HEK293 (cell line): ENCODE measurements at regions not wholly inside any gene's neighbourhood (a gene's known extent, or its start where the extent isn't known, plus 50 kb on each side); places are given as distances from the start of the nearest gene placed in this dataset.
"Not testable (repeated sequence)": the region's sequence is repeated elsewhere in the genome, so short reads cannot be mapped to it uniquely, and the experiment has no call there.

Source experiments
- CTCF ChIA-PET: fragments of 350-600 bp; formaldehyde crosslinking; extraction: SDS; loops from one replicate; lab custom pipeline; 2021; ENCODE audit warnings: antibody characterized with exemption; lab: Yijun Ruan, JAX
- POLR2A ChIA-PET: fragments of 300-600 bp; formaldehyde crosslinking; extraction: SDS; loops from one replicate; lab custom pipeline; 2020; ENCODE audit warnings: antibody characterized with exemption, inconsistent platforms; lab: Yijun Ruan, JAX
- H3K27ac ChIP-seq: fragments of 200-500 bp; sonication (Bioruptor generic); 2 replicates; pipeline ENCODE4 v1.5.1; 2014; ENCODE audit warnings: low read depth, low read length, control low read depth, inconsistent platforms; ENCODE audit errors: extremely low read depth
- H3K36me3 ChIP-seq, 2 experiments: fragments of 200-500 bp in 1 of 2; sonication (Bioruptor generic) in 1 of 2; 1 replicate in 1 of 2; 2 replicates in 1 of 2; pipeline ENCODE4 v1.5.1; 2014 to 2017; ENCODE audit warnings: inconsistent platforms in 2 of 2, low read length in 2 of 2; ENCODE audit not compliant: control insufficient read depth in 2 of 2, insufficient read depth in 1 of 2
- H3K4me1 ChIP-seq: fragments of 200-500 bp; sonication (Bioruptor generic); 2 replicates; pipeline ENCODE4 v1.5.1; 2014; ENCODE audit warnings: mild to moderate bottlenecking, low read length, inconsistent platforms; ENCODE audit not compliant: control insufficient read depth, insufficient read depth
- H3K4me3 ChIP-seq: 2 replicates; pipeline ENCODE4 v1.5.1; 2011; ENCODE audit warnings: low read depth, mild to moderate bottlenecking, control low read depth, low read length, moderate library complexity
- H3K9me3 ChIP-seq: fragments of 200-500 bp; sonication (Bioruptor generic); 2 replicates; pipeline ENCODE4 v1.5.1; 2014; ENCODE audit warnings: low read depth, low read length, inconsistent platforms; ENCODE audit not compliant: control insufficient read depth, insufficient read depth
- BCL11A ChIP-seq: fragments of 450-650 bp; formaldehyde crosslinking; IDR thresholded peaks from 2 replicates; pipeline ENCODE4 v1.5.1; 2016; ENCODE audit warnings: low read depth, missing biosample characterization, missing genetic modification characterization
- BCL11B ChIP-seq: fragments of 450-650 bp; formaldehyde crosslinking; IDR thresholded peaks from 2 replicates; pipeline ENCODE4 v1.5.1; 2016; ENCODE audit warnings: low read depth, missing biosample characterization, missing genetic modification characterization
- GFI1B ChIP-seq: fragments of 450-650 bp; formaldehyde crosslinking; IDR thresholded peaks from 2 replicates; pipeline ENCODE4 v1.5.1; 2016; ENCODE audit warnings: missing biosample characterization, missing genetic modification characterization
- GLIS2 ChIP-seq: fragments of 450-650 bp; formaldehyde crosslinking; IDR thresholded peaks from 2 replicates; pipeline ENCODE4 v1.5.1; 2016; ENCODE audit warnings: missing biosample characterization, missing genetic modification characterization
- KLF9 ChIP-seq: fragments of 450-650 bp; formaldehyde crosslinking; IDR thresholded peaks from 2 replicates; pipeline ENCODE4 v1.5.1; 2016; ENCODE audit warnings: missing biosample characterization, missing genetic modification characterization, low read depth
- PRDM1 ChIP-seq: fragments of 450-650 bp; formaldehyde crosslinking; IDR thresholded peaks from 2 replicates; pipeline ENCODE4; 2016; ENCODE audit warnings: missing biosample characterization, missing genetic modification characterization
- SP7 ChIP-seq: fragments of 450-650 bp; formaldehyde crosslinking; IDR thresholded peaks from 2 replicates; pipeline ENCODE4 v1.5.1; 2016; ENCODE audit warnings: missing biosample characterization, missing genetic modification characterization
- ZBTB17 ChIP-seq: fragments of 450-650 bp; formaldehyde crosslinking; IDR thresholded peaks from 2 replicates; pipeline ENCODE4 v1.5.1; 2016; ENCODE audit warnings: missing biosample characterization, missing genetic modification characterization
- ZNF121 ChIP-seq: fragments of 450-650 bp; formaldehyde crosslinking; IDR thresholded peaks from 2 replicates; pipeline ENCODE4 v1.5.1; 2016; ENCODE audit warnings: missing biosample characterization, missing genetic modification characterization
- ZNF133 ChIP-seq: fragments of 450-650 bp; formaldehyde crosslinking; IDR thresholded peaks from 2 replicates; pipeline ENCODE4 v1.5.1; 2016; ENCODE audit warnings: missing biosample characterization, missing genetic modification characterization
- ZNF223 ChIP-seq: fragments of 450-650 bp; formaldehyde crosslinking; IDR thresholded peaks from 2 replicates; pipeline ENCODE4 v1.5.1; 2016; ENCODE audit warnings: missing biosample characterization, missing genetic modification characterization
- ZNF23 ChIP-seq: fragments of 450-650 bp; formaldehyde crosslinking; IDR thresholded peaks from 2 replicates; pipeline ENCODE4 v1.5.1; 2016; ENCODE audit warnings: missing biosample characterization, missing genetic modification characterization, borderline replicate concordance
- ZNF324 ChIP-seq: fragments of 450-650 bp; formaldehyde crosslinking; IDR thresholded peaks from 2 replicates; pipeline ENCODE4 v1.5.1; 2016; ENCODE audit warnings: missing biosample characterization, missing genetic modification characterization
- ZNF341 ChIP-seq: fragments of 450-650 bp; formaldehyde crosslinking; IDR thresholded peaks from 2 replicates; pipeline ENCODE4; 2016; ENCODE audit warnings: low read depth, missing biosample characterization, missing genetic modification characterization
- ZNF416 ChIP-seq: fragments of 450-650 bp; formaldehyde crosslinking; IDR thresholded peaks from 2 replicates; pipeline ENCODE4 v1.5.1; 2016; ENCODE audit warnings: missing biosample characterization, missing genetic modification characterization
- ZNF510 ChIP-seq: fragments of 450-650 bp; formaldehyde crosslinking; IDR thresholded peaks from 2 replicates; pipeline ENCODE4 v1.5.1; 2018; ENCODE audit warnings: mild to moderate bottlenecking, missing genetic modification characterization, missing biosample characterization; ENCODE audit not compliant: insufficient replicate concordance
- ZNF558 ChIP-seq: fragments of 450-650 bp; formaldehyde crosslinking; IDR thresholded peaks from 2 replicates; pipeline ENCODE4 v1.5.1; 2016; ENCODE audit warnings: missing biosample characterization, missing genetic modification characterization
- ZNF621 ChIP-seq: fragments of 450-650 bp; formaldehyde crosslinking; IDR thresholded peaks from 2 replicates; pipeline ENCODE4 v1.5.1; 2017; ENCODE audit warnings: missing biosample characterization, missing genetic modification characterization
- ZNF623 ChIP-seq: fragments of 450-650 bp; formaldehyde crosslinking; IDR thresholded peaks from 2 replicates; pipeline ENCODE4 v1.5.1; 2016; ENCODE audit warnings: missing biosample characterization, missing genetic modification characterization
- ZNF654 ChIP-seq: fragments of 450-650 bp; formaldehyde crosslinking; IDR thresholded peaks from 2 replicates; pipeline ENCODE4 v1.5.1; 2016; ENCODE audit warnings: low read depth, missing biosample characterization, missing genetic modification characterization
- ZNF76 ChIP-seq: fragments of 450-650 bp; formaldehyde crosslinking; IDR thresholded peaks from 2 replicates; pipeline ENCODE4; 2016; ENCODE audit warnings: low read depth, missing biosample characterization, missing genetic modification characterization, borderline replicate concordance
- ZNF785 ChIP-seq: fragments of 450-650 bp; formaldehyde crosslinking; IDR thresholded peaks from 2 replicates; pipeline ENCODE4 v1.5.1; 2016; ENCODE audit warnings: missing biosample characterization, missing genetic modification characterization
- ZNF830 ChIP-seq: fragments of 450-650 bp; IDR thresholded peaks from 2 replicates; pipeline ENCODE4 v1.5.0; 2018; ENCODE audit warnings: missing biosample characterization, missing genetic modification characterization, low read depth, mild to moderate bottlenecking, moderate library complexity
- TF ChIP-seq, protein P1 (sequence below): fragments of 450-650 bp; formaldehyde crosslinking; IDR thresholded peaks from 2 replicates; pipeline ENCODE4 v1.5.1; 2016; ENCODE audit warnings: missing biosample characterization, missing genetic modification characterization
- TF ChIP-seq, protein P2 (sequence below): fragments of 450-650 bp; formaldehyde crosslinking; IDR thresholded peaks from 2 replicates; pipeline ENCODE4 v1.5.1; 2016; ENCODE audit warnings: missing biosample characterization, missing genetic modification characterization
- TF ChIP-seq, protein P3 (sequence below): fragments of 450-650 bp; formaldehyde crosslinking; IDR thresholded peaks from 2 replicates; pipeline ENCODE4 v1.5.1; 2017; ENCODE audit warnings: missing biosample characterization, mild to moderate bottlenecking, missing genetic modification characterization, moderate library complexity

DNA sequence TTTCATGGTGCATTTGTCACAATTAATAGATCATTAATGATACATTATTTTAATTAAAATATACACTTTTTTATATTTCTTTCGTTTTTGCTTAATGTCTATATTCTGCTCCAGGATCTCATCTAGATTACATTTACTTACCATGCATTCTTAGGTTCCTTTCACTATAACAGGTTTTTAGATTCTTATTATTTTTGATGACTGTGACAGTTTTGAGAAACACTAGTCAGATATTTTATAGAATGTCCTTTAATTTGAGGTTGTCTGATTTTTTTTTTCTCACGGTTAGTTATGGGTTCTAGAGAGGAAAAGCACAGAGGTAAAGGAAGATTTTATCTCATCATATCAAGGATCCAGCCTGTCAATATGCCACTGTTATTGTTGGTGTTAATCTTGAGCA is 595.8 kb upstream of the BCHE start:
- POLR2A ChIA-PET, result no interaction called here

DNA sequence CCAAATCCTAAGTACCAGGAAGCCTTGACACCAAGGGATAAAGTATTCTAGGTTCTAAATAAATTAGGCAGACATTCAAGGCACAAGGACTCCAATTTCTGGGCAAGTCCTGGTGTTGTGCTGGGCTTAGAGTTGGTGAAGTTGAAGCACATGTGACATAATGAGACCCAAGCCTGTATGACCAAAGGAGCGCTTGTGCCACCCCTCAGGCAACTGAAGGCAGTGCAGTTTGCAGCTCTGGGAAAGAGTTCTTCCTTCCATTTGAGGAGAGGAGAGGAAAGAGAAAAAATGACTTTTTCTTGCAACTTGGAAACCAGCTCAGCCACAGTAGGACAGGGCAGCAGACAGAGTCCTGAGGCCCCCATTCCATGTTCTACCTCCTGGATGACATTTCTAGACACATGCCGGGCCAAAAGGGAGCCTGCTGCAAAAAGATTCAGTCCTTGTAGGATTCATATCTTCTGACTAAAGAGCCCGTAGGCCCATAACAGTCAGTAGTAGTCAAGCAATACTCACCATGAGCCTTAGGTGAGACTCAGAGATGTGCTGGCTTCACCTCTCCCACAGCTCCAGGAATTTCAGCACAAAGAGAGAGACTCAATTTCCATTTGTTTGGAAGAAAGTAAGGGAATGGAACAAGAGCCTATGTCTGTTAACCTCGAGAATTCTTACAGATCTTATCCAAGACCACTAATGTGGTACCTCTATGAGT is 588.8 kb upstream of the BCHE start:
- ChIA-PET POLR2A (no interaction called here), CTCF (no interaction called here)
- H3K36me3 ChIP-seq, result no peaks in the 10 kb centered on the region

More for the DNA sequence above, 595.8 kb upstream of the BCHE start:
- Histone ChIP-seq H3K27ac (no peak overlapping the region), H3K4me3 (no peak overlapping the region), H3K9me3 (no peaks in the 10 kb centered on the region), H3K4me1 (no peaks in the 10 kb centered on the region), H3K36me3 (no peaks in the 10 kb centered on the region)
- no peak for TF ChIP-seq ZNF133 (tag by site-specific recombination)
- CTCF ChIA-PET, result no interaction called here

DNA sequence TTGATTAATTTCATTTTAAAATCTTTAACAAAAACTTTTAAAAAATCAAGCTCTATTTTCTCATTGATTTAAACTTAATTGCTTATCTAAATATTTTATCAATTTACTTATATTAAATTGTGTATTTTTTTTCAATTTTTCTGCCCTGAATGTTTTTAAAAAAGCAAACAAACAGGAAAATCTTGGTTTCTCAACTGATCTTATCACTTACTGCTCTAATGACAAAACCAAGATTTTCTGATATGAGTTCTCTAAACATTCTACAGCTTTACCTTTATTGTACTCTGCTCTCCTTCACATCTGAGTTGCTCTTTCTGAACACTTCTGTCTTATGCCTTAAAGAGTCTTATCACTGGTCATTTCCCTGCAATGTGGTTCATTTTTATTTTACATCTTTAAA is 587.8 kb upstream of the BCHE start:
- Histone ChIP-seq H3K4me1 (no peaks in the 10 kb centered on the region), H3K27ac (no peak overlapping the region), H3K4me3 (no peak overlapping the region), H3K36me3 (no peaks in the 10 kb centered on the region), H3K9me3 (no peaks in the 10 kb centered on the region)
- CTCF ChIA-PET, result no interaction called here
- TF ChIP-seq ZNF510 (tag by site-specific recombination) (no peak), BCL11B (tag by site-specific recombination) (no peak), ZNF133 (tag by site-specific recombination) (no peak), ZNF324 (tag by site-specific recombination) (no peak), ZNF76 (tag by site-specific recombination) (no peak), ZNF654 (no peak), ZNF785 (tag by site-specific recombination) (no peak), BCL11A (no peak)
- POLR2A ChIA-PET, result no interaction called here

More for the DNA sequence above, 588.8 kb upstream of the BCHE start:
- H3K9me3 ChIP-seq, result no peaks in the 10 kb centered on the region
- H3K27ac ChIP-seq, result no peak overlapping the region
- H3K4me1 ChIP-seq, result no peaks in the 10 kb centered on the region
- no peak overlapping the region for H3K4me3 ChIP-seq
- TF ChIP-seq, protein P1, sequence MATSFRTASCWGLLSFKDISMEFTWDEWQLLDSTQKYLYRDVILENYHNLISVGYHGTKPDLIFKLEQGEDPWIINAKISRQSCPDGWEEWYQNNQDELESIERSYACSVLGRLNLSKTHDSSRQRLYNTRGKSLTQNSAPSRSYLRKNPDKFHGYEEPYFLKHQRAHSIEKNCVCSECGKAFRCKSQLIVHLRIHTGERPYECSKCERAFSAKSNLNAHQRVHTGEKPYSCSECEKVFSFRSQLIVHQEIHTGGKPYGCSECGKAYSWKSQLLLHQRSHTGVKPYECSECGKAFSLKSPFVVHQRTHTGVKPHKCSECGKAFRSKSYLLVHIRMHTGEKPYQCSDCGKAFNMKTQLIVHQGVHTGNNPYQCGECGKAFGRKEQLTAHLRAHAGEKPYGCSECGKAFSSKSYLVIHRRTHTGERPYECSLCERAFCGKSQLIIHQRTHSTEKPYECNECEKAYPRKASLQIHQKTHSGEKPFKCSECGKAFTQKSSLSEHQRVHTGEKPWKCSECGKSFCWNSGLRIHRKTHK, result no peak
- TF ChIP-seq GLIS2 (no peak), GFI1B (tag by site-specific recombination) (no peak), ZNF416 (tag by site-specific recombination) (no peak), ZNF341 (tag by site-specific recombination) (no peak), ZNF785 (tag by site-specific recombination) (no peak), SP7 (tag by site-specific recombination) (no peak), ZNF830 (tag by site-specific recombination) (no peak), ZNF621 (tag by site-specific recombination) (no peak), ZNF623 (no peak), PRDM1 (no peak), ZNF23 (tag by site-specific recombination) (no peak), ZNF121 (tag by site-specific recombination) (no peak), ZBTB17 (tag by site-specific recombination) (no peak), ZNF558 (tag by site-specific recombination) (no peak), ZNF223 (tag by site-specific recombination) (no peak), KLF9 (no peak)
- TF ChIP-seq, protein P2, sequence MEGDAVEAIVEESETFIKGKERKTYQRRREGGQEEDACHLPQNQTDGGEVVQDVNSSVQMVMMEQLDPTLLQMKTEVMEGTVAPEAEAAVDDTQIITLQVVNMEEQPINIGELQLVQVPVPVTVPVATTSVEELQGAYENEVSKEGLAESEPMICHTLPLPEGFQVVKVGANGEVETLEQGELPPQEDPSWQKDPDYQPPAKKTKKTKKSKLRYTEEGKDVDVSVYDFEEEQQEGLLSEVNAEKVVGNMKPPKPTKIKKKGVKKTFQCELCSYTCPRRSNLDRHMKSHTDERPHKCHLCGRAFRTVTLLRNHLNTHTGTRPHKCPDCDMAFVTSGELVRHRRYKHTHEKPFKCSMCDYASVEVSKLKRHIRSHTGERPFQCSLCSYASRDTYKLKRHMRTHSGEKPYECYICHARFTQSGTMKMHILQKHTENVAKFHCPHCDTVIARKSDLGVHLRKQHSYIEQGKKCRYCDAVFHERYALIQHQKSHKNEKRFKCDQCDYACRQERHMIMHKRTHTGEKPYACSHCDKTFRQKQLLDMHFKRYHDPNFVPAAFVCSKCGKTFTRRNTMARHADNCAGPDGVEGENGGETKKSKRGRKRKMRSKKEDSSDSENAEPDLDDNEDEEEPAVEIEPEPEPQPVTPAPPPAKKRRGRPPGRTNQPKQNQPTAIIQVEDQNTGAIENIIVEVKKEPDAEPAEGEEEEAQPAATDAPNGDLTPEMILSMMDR, result no peak
- TF ChIP-seq, protein P3, sequence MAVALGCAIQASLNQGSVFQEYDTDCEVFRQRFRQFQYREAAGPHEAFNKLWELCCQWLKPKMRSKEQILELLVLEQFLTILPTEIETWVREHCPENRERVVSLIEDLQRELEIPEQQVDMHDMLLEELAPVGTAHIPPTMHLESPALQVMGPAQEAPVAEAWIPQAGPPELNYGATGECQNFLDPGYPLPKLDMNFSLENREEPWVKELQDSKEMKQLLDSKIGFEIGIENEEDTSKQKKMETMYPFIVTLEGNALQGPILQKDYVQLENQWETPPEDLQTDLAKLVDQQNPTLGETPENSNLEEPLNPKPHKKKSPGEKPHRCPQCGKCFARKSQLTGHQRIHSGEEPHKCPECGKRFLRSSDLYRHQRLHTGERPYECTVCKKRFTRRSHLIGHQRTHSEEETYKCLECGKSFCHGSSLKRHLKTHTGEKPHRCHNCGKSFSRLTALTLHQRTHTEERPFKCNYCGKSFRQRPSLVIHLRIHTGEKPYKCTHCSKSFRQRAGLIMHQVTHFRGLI, result no peak

DNA sequence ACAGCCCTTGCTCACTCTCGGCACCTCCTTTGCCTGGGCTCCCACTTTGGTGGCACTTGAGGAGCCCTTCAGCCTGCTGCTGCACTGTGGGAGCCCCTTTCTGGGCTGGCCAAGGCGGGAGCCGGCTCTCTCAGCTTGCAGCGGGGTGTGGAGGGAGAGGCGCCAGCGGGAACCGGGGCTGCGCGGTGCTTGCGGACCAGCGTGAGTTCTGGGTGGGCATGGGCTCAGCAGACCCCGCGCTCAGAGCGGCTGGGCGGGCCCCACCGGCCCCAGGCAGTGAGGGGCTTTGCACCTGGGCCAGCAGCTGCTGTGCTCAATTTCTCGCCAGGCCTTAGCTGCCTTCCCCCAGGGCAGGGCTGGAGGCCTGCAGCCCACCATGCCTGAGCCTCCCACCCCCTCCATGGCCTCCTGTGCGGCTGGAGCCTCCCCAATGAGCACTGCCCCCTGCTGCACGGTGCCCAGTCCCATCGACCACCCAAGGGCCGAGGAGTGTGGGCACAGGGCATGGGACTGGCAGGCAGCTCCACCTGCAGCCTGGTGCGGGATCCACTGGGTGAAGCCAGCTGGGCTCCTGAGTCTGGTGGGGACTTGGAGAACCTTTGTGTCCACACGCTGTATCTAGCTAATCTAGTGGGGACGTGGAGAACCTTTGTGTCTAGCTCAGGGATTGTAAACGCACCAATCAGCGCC is 586.7 kb upstream of the BCHE start:
- H3K27ac ChIP-seq, H3K4me3 ChIP-seq, H3K36me3 ChIP-seq, POLR2A ChIA-PET, H3K9me3 ChIP-seq, CTCF ChIA-PET, H3K4me1 ChIP-seq: not testable (repeated sequence)
